ENCODE measurements at regions not wholly inside any gene's neighbourhood (a gene's known extent, or its start where the extent isn't known, plus 50 kb on each side); places are given as distances from the start of the nearest gene placed in this dataset.

GRCh38 chr10:4587466-4587865, 238.5 kb upstream of the AKR1E2 start:
- no peaks in the 10 kb centered on the region for H3K9me3 ChIP-seq (ENCODE audit: control insufficient read depth, low read depth, low read length)
- no peaks in the 10 kb centered on the region for H4K20me1 ChIP-seq (ENCODE audit: control insufficient read depth, extremely low read depth, insufficient read depth, low read length)
- H2AFZ ChIP-seq (ENCODE audit: control insufficient read depth, low read length) = no peak overlapping the region
- H3K9me1 ChIP-seq (ENCODE audit: control insufficient read depth, extremely low read depth, insufficient read depth, low read length) = no peaks in the 10 kb centered on the region
- no peaks in the 10 kb centered on the region for H3K4me1 ChIP-seq (ENCODE audit: control insufficient read depth, extremely low read depth, insufficient read depth, low read length)
- no peak for DNase-seq (ENCODE audit: low read depth, low spot score)
- no peaks in the 10 kb centered on the region for H3K27me3 ChIP-seq (ENCODE audit: control insufficient read depth, extremely low read depth, insufficient read depth, low read length)
- FAIRE-seq = no peak
- H3K36me3 ChIP-seq (ENCODE audit: control insufficient read depth in 2 of 2, extremely low read depth in 1 of 2, insufficient read depth in 2 of 2, low read length in 2 of 2) = no peaks in the 10 kb centered on the region
- TF ChIP-seq CTCF (optimal IDR thresholded peaks at IDR 0.05 in 1 of 3, IDR thresholded peaks at IDR 0.05 in 1 of 3, conservative IDR thresholded peaks at IDR 0.05 in 1 of 3; ENCODE audit: extremely low read depth in 1 of 3, insufficient read depth in 2 of 3, low read length in 3 of 3) = no peak
- no peak for TF ChIP-seq EZH2 (IDR thresholded peaks at IDR 0.05; ENCODE audit: low read length)
- H3K4me2 ChIP-seq (ENCODE audit: control insufficient read depth, extremely low read depth, insufficient read depth, low read depth, low read length) = no peak overlapping the region
- H3K9ac ChIP-seq (ENCODE audit: control insufficient read depth, extremely low read depth, insufficient read depth, low read length) = no peak overlapping the region
- no peaks in the 10 kb centered on the region for H3K79me2 ChIP-seq (ENCODE audit: control insufficient read depth, insufficient read depth, low read length)
- dilution Hi-C loops (cut with MboI; ENCODE audit: extremely low pct_ligation_motif_present, low sequenced_read_pairs) = no loop called here
- H3K4me3 ChIP-seq (ENCODE audit: control insufficient read depth in 2 of 3, extremely low read depth in 1 of 3, insufficient read depth in 2 of 3, low read depth in 1 of 3, low read length in 3 of 3) = no peak overlapping the region
- H3K27ac ChIP-seq (ENCODE audit: control insufficient read depth, insufficient read depth, low read length) = no peak overlapping the region

- H3K9ac ChIP-seq (ENCODE audit: control insufficient read depth, extremely low read depth, insufficient read depth, low read length) = no peak overlapping the region
- FAIRE-seq = no peak
- no peaks in the 10 kb centered on the region for H3K27me3 ChIP-seq (ENCODE audit: control insufficient read depth, extremely low read depth, insufficient read depth, low read length)
- no peak for DNase-seq (ENCODE audit: low read depth, low spot score)
- no peaks in the 10 kb centered on the region for H3K36me3 ChIP-seq (ENCODE audit: control insufficient read depth in 2 of 2, extremely low read depth in 1 of 2, insufficient read depth in 2 of 2, low read length in 2 of 2)
- no peak overlapping the region for H3K27ac ChIP-seq (ENCODE audit: control insufficient read depth, insufficient read depth, low read length)
- H2AFZ ChIP-seq (ENCODE audit: control insufficient read depth, low read length) = no peak overlapping the region
- H3K9me3 ChIP-seq (ENCODE audit: control insufficient read depth, low read depth, low read length) = no peaks in the 10 kb centered on the region
- TF ChIP-seq CTCF (optimal IDR thresholded peaks at IDR 0.05 in 1 of 3, IDR thresholded peaks at IDR 0.05 in 1 of 3, conservative IDR thresholded peaks at IDR 0.05 in 1 of 3; ENCODE audit: extremely low read depth in 1 of 3, insufficient read depth in 2 of 3, low read length in 3 of 3) (no peak), EZH2 (IDR thresholded peaks at IDR 0.05; ENCODE audit: low read length) (no peak)
- dilution Hi-C loops (cut with MboI; ENCODE audit: extremely low pct_ligation_motif_present, low sequenced_read_pairs) = no loop called here
- no peaks in the 10 kb centered on the region for H3K79me2 ChIP-seq (ENCODE audit: control insufficient read depth, insufficient read depth, low read length)
- H3K9me1 ChIP-seq (ENCODE audit: control insufficient read depth, extremely low read depth, insufficient read depth, low read length) = no peaks in the 10 kb centered on the region
- H3K4me1 ChIP-seq (ENCODE audit: control insufficient read depth, extremely low read depth, insufficient read depth, low read length) = no peaks in the 10 kb centered on the region
- H4K20me1 ChIP-seq (ENCODE audit: control insufficient read depth, extremely low read depth, insufficient read depth, low read length) = no peaks in the 10 kb centered on the region
- H3K4me3 ChIP-seq (ENCODE audit: control insufficient read depth in 2 of 3, extremely low read depth in 1 of 3, insufficient read depth in 2 of 3, low read depth in 1 of 3, low read length in 3 of 3) = no peak overlapping the region
- H3K4me2 ChIP-seq (ENCODE audit: control insufficient read depth, extremely low read depth, insufficient read depth, low read depth, low read length) = no peak overlapping the region
These were observed 239.2 kb upstream of the AKR1E2 start for GRCh38 chr10:4586776-4587175.

Measured in keratinocyte (primary cell).